H1 (cell line): ENCODE measurements at regions not wholly inside any gene's neighbourhood (a gene's known extent, or its start where the extent isn't known, plus 50 kb on each side); places are given as distances from the start of the nearest gene placed in this dataset.

Experiments
- EP300 ChIP-seq, 2 experiments: IDR thresholded peaks; 1 replicate in 1 of 2; 2 replicates in 1 of 2; pipeline ENCODE4 v1.6.1; 2011 to 2012; ENCODE audit warnings: low read depth in 2 of 2, low read length in 2 of 2, mild to moderate bottlenecking in 2 of 2, borderline replicate concordance in 1 of 2, inconsistent platforms in 1 of 2, moderate library complexity in 1 of 2
- POLR2A ChIP-seq, 2 experiments: IDR thresholded peaks; 1 replicate in 1 of 2; 2 replicates in 1 of 2; pipeline ENCODE4 v1.6.1; 2011; ENCODE audit warnings: low read depth in 2 of 2, low read length in 2 of 2, mild to moderate bottlenecking in 2 of 2; ENCODE audit errors: control extremely low read depth in 1 of 2
- POLR2AphosphoS5 ChIP-seq: IDR thresholded peaks from 2 replicates; pipeline ENCODE4 v1.6.1; 2011; ENCODE audit warnings: low read depth, low read length
- SIX5 ChIP-seq: IDR thresholded peaks from 2 replicates; pipeline ENCODE4 v1.6.1; 2011; ENCODE audit warnings: mild to moderate bottlenecking, low read depth, low read length
- SP1 ChIP-seq: IDR thresholded peaks from 2 replicates; pipeline ENCODE4 v1.6.1; 2011; ENCODE audit warnings: low read depth, low read length
- SUZ12 ChIP-seq: fragments of 200-600 bp; sonication (generic); IDR thresholded peaks from 2 replicates; pipeline ENCODE4 v1.6.1; 2012; ENCODE audit warnings: mild to moderate bottlenecking, inconsistent platforms, low read length, moderate library complexity, mixed read lengths
- TEAD4 ChIP-seq: IDR thresholded peaks from 2 replicates; pipeline ENCODE4 v1.6.1; 2012; ENCODE audit warnings: low read depth, low read length, inconsistent platforms, mixed read lengths
- TF ChIP-seq, protein P1 (sequence below), 3 experiments: IDR thresholded peaks; 1 replicate in 2 of 3; 2 replicates in 1 of 3; pipeline versions ENCODE4 v1.5.1 to v1.6.1; 2011; ENCODE audit warnings: low read length in 3 of 3, mild to moderate bottlenecking in 3 of 3, inconsistent platforms in 2 of 3, low read depth in 1 of 3, moderate library complexity in 1 of 3; ENCODE audit not compliant: insufficient read depth in 1 of 3; ENCODE audit errors: control extremely low read depth in 1 of 3

DNA sequence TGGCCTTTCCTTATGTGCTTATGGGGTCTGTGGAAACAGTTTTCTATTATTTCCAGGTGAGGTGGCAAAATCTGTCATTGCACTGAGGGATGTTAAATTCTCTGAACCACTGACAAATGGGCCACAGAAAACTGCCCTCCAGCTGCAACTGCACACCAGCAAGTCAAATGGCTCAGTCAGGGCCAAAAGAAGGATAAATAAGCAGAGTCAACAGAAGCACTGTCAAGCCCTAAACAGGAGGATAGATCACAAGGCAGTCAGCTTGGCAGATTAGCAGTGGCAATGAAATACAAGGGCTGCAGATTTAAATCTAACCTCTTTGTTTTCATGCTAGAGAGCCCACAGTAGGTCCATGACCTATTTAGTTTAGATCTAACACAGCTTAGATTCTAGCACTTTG, 435.6 kb downstream of the ETS1 start:
- TF ChIP-seq POLR2A (IDR thresholded peaks at IDR 0.05; ENCODE audit: control extremely low read depth in 1 of 2, low read depth in 2 of 2, low read length in 2 of 2) (no peak), SP1 (no peak), SUZ12 (no peak), POLR2AphosphoS5 (no peak), TEAD4 (no peak), EP300 (IDR thresholded peaks at IDR 0.05; ENCODE audit: borderline replicate concordance in 1 of 2, low read depth in 2 of 2, low read length in 2 of 2) (no peak), SIX5 (no peak)
- TF ChIP-seq, protein P1, sequence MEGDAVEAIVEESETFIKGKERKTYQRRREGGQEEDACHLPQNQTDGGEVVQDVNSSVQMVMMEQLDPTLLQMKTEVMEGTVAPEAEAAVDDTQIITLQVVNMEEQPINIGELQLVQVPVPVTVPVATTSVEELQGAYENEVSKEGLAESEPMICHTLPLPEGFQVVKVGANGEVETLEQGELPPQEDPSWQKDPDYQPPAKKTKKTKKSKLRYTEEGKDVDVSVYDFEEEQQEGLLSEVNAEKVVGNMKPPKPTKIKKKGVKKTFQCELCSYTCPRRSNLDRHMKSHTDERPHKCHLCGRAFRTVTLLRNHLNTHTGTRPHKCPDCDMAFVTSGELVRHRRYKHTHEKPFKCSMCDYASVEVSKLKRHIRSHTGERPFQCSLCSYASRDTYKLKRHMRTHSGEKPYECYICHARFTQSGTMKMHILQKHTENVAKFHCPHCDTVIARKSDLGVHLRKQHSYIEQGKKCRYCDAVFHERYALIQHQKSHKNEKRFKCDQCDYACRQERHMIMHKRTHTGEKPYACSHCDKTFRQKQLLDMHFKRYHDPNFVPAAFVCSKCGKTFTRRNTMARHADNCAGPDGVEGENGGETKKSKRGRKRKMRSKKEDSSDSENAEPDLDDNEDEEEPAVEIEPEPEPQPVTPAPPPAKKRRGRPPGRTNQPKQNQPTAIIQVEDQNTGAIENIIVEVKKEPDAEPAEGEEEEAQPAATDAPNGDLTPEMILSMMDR (IDR thresholded peaks at IDR 0.05; ENCODE audit: control extremely low read depth in 1 of 3, insufficient read depth in 1 of 3, low read depth in 1 of 3, low read length in 3 of 3), result no peak
